Stimulated activated effector memory CD8-positive, alpha-beta T cell treated with anti-CD3 and anti-CD28 coated beads, Interleukin-12 subunit alpha, Interleukin-12 subunit beta, amount 100 ng/mL, for 72 hours (primary cell): ENCODE measurements at regions not wholly inside any gene's neighbourhood (a gene's known extent, or its start where the extent isn't known, plus 50 kb on each side); places are given as distances from the start of the nearest gene placed in this dataset.

ENCODE experiments used
- ATAC-seq: fragments of 150-1000 bp; cut with Tn5 transposase; 2 replicates; pipeline ENCODE4 v1.10.0; 2021
- DNase-seq, 2 donors: peaks; one replicate each; pipeline ENCODE4 v3.0.0; 2021 to 2022; ENCODE audit warnings: low spot score in 2 of 2
- H3K27ac Mint-ChIP-seq: one replicate; pipeline ENCODE4 v1.8.0; 2022; ENCODE audit warnings: mild to moderate bottlenecking, mixed read lengths
- H3K36me3 Mint-ChIP-seq: one replicate; pipeline ENCODE4 v1.8.0; 2022; ENCODE audit warnings: mild to moderate bottlenecking, mixed read lengths
- H3K4me1 Mint-ChIP-seq: one replicate; pipeline ENCODE4 v1.8.0; 2022; ENCODE audit warnings: mixed read lengths
- H3K4me3 Mint-ChIP-seq: one replicate; pipeline ENCODE4 v1.8.0; 2022; ENCODE audit warnings: mild to moderate bottlenecking, mixed read lengths
- H3K9me3 Mint-ChIP-seq: one replicate; pipeline ENCODE4 v1.8.0; 2022; ENCODE audit warnings: mixed read lengths

DNA sequence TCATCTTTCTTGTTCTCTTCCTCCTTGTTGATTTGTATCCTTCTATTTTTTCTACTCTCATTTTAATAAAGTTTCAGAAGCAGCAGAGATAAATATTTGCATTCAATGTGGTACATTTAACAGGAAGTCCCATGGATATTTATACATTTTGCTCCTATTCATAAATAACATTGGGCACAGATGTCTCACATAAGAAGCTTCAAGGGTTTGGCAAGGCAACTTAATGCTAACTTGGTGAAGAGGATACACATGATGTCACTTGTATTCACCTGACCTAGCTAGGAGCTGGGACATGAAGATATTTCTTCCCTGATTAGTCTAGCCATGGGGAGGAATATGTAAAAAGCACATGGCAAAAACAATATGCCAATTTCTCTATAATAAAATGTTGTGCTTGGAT, 65.1 kb upstream of the DUSP10 start:
- H3K9me3 Mint-ChIP-seq, result no peaks in the 10 kb centered on the region
- DNase-seq (no peak), ATAC-seq (no peak)
- H3K4me3 Mint-ChIP-seq, result no peak overlapping the region
- no peak overlapping the region for H3K27ac Mint-ChIP-seq
- H3K4me1 Mint-ChIP-seq, result peaks cover 41% of the 10 kb centered on the region
- H3K36me3 Mint-ChIP-seq, result no peaks in the 10 kb centered on the region

- DNase-seq (no peak), ATAC-seq (peak; percentile 51)
- Mint-ChIP-seq H3K9me3 (no peaks in the 10 kb centered on the region), H3K27ac (no peak overlapping the region), H3K4me3 (no peak overlapping the region), H3K36me3 (no peaks in the 10 kb centered on the region), H3K4me1 (peaks cover 44% of the 10 kb centered on the region)
These were observed 64.3 kb upstream of the DUSP10 start for GRCh38 chr1:221806236-221806635.

- Mint-ChIP-seq H3K4me3 (no peak overlapping the region), H3K9me3 (peaks cover 3% of the 10 kb centered on the region), H3K36me3 (no peaks in the 10 kb centered on the region), H3K27ac (no peak overlapping the region), H3K4me1 (peaks cover 38% of the 10 kb centered on the region)
- DNase-seq (no peak), ATAC-seq (no peak)
These were observed 63.2 kb upstream of the DUSP10 start for GRCh38 chr1:221805121-221805520.

GRCh38 chr1:221804303-221804702, 62.4 kb upstream of the DUSP10 start:
- Mint-ChIP-seq H3K4me1 (peaks cover 30% of the 10 kb centered on the region), H3K9me3 (peaks cover 6% of the 10 kb centered on the region), H3K4me3 (no peak overlapping the region), H3K27ac (no peak overlapping the region), H3K36me3 (no peaks in the 10 kb centered on the region)
- ATAC-seq (no peak), DNase-seq (no peak)

DNA sequence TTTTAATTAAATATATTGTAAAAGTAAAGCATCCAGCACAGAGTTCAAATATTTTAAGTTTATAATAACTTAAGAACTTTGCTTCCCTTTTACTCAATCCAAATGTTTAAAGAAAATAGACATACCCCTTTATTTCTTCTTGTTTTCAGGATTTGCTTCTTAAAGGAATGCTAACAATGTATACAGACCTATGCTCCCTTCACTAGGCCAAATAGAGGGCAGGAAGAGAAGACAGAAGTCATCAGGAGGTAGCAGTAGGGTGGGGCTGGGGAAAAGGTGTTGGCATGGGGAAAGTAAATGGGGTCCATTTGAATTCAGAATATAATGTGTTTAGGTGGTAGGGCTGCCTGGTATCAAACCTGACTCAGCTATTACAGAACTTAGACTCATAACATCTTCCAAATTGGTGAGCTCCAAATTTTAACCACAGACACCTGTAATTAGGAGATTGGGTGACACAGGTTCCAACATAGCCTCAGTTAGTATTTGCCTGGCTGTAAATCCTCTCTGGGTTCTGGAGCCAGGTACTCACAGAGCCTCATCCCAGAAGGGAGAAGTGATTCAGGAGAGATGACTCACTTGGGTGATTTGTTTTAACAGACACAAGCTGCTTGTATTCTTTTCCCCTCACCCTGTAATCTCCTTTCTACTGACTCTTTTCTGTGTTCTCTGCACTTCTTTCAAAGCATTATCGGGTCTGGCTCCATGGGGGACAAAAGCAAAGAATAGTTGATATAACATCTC, 60.1 kb upstream of the DUSP10 start:
- Mint-ChIP-seq H3K9me3 (peaks cover 6% of the 10 kb centered on the region), H3K4me3 (no peak overlapping the region), H3K4me1 (peaks cover 17% of the 10 kb centered on the region), H3K27ac (peak overlapping the region; percentile 30), H3K36me3 (no peaks in the 10 kb centered on the region)
- DNase-seq (no peak), ATAC-seq (peak; percentile 81)

DNA sequence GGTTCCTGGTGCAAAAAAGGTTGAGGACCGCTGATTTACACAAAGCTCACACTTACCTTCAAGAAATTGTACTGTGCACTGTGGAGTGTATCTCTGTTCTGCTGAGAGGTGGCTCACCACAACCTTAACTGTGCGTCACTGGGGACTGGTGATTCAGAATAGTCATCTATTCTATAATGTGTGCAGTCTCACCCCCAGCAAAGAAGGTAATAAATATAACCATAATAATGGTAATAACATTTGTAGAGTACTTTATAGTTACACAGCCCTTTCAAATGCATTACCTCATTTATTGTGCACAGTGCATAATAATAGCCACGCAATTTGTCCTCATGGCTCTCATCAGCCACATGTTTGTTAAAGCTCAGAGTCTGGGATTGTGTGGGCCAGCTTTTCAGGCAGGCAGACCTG, 59.4 kb upstream of the DUSP10 start:
- Mint-ChIP-seq H3K4me3 (no peak overlapping the region), H3K27ac (no peak overlapping the region), H3K36me3 (no peaks in the 10 kb centered on the region), H3K4me1 (peaks cover 17% of the 10 kb centered on the region), H3K9me3 (peaks cover 6% of the 10 kb centered on the region)
- ATAC-seq (peak; percentile 98), DNase-seq (no peak)

DNA sequence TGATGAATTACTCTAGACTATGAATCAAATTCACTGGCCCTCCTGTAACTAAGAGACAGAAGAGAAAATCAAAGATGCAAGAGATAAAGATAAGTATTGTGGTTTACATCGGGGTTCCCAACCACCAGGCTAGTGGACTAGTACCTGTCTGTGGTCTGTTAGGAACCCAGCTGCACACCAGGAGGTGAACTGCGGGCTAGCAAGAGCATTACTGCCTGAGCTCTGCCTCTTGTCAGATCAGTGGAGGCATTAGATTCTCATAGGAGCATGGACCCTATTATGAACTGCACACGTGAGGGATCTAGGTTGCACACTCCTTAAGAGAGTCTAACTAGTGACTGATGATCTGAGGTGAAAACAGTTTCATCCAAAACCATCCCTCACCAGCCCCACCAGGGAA, 58.9 kb upstream of the DUSP10 start:
- Mint-ChIP-seq H3K36me3 (no peaks in the 10 kb centered on the region), H3K4me1 (peaks cover 19% of the 10 kb centered on the region), H3K9me3 (peaks cover 6% of the 10 kb centered on the region), H3K27ac (no peak overlapping the region), H3K4me3 (no peak overlapping the region)
- ATAC-seq (peak; percentile 53), DNase-seq (no peak)

- H3K36me3 Mint-ChIP-seq, result no peaks in the 10 kb centered on the region
- H3K27ac Mint-ChIP-seq, result no peak overlapping the region
- DNase-seq (no peak), ATAC-seq (no peak)
- H3K9me3 Mint-ChIP-seq, result peaks cover 6% of the 10 kb centered on the region
- H3K4me3 Mint-ChIP-seq, result no peak overlapping the region
- H3K4me1 Mint-ChIP-seq, result peaks cover 52% of the 10 kb centered on the region
These were observed 55.6 kb upstream of the DUSP10 start for GRCh38 chr1:221797506-221797905.

GRCh38 chr1:221796700-221797099, 54.8 kb upstream of the DUSP10 start:
- H3K9me3 Mint-ChIP-seq, result peaks cover 6% of the 10 kb centered on the region
- H3K27ac Mint-ChIP-seq, result no peak overlapping the region
- H3K36me3 Mint-ChIP-seq, result no peaks in the 10 kb centered on the region
- no peak overlapping the region for H3K4me3 Mint-ChIP-seq
- H3K4me1 Mint-ChIP-seq, result peaks cover 51% of the 10 kb centered on the region
- DNase-seq, result no peak
- no peak for ATAC-seq

DNA sequence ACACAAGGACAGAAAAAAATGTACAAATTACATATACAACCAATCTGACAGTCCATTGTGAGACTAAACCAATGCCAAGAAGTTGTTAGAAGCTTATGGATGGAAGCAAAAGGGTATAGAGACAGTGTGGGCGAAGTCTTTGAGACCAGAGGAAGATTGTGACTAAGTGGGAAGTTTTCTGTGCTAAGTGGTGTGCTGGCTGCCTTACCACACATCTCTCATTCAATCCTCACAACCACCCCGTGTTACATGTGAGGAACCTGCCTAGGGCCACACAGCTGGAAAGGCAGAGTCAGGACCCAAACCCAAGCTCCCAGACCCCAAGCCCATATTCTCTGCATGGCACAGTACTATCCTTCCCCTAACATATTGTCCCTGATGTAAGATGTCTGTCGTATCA, 53.5 kb upstream of the DUSP10 start:
- ATAC-seq, result peak; percentile 79
- Mint-ChIP-seq H3K4me3 (peak overlapping the region; percentile 52), H3K4me1 (peaks cover 42% of the 10 kb centered on the region)

DNA sequence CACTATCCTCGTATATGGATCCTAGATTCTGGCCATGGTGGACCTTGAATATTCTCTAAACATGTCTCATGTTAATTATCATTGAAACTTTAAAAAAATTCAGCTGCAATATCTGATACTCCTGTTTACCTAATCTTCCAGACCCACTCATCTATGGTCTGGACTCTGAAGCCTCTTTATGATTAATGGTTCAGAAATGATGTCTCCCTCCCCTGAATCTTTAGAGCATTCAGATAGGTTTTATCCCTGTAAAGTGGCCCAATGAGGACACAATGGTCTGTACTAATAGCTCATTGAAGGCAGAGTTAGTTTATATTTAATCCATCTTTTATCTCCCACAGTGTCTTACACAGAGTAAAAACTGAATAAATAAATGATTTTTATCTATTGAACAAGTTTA, 53.0 kb upstream of the DUSP10 start:
- peak overlapping the region; percentile 93 for H3K27ac Mint-ChIP-seq
- peaks cover 42% of the 10 kb centered on the region for H3K4me1 Mint-ChIP-seq
- DNase-seq (no peak), ATAC-seq (peak; percentile 51)
- H3K4me3 Mint-ChIP-seq, result peak overlapping the region; percentile 52
- H3K9me3 Mint-ChIP-seq, result peaks cover 3% of the 10 kb centered on the region
- H3K36me3 Mint-ChIP-seq, result no peaks in the 10 kb centered on the region

More for the DNA sequence above, 53.5 kb upstream of the DUSP10 start:
- no peak for DNase-seq
- H3K9me3 Mint-ChIP-seq, result peaks cover 5% of the 10 kb centered on the region
- H3K27ac Mint-ChIP-seq, result peak overlapping the region; percentile 93
- H3K36me3 Mint-ChIP-seq, result no peaks in the 10 kb centered on the region

DNA sequence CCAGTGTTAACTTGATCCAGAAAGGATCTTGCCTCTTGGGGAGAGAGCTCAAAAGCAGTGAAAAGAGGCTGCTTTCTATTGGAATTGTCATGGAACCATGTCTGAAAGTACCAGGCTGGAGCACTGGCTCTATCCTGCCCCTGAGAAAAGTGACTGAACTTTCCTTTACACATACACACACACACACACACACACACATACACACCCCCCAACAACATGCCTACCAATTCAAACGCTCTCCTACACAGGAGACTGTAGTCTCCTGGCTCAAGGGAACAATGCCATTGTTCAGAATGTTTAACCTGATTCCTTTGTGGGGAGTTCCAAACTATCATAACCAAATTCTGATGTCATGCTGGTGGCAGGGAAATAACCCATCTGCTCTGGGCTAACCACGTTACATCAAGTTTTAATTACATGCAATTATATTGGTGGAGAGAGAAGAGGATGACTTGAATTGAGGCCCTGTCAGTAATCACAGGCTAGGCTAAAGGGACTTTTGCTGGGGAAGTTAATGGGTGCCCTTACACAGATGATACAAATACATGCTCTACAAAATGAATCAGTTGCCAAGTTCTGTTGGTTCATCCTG, 52.3 kb upstream of the DUSP10 start:
- Mint-ChIP-seq H3K4me1 (peaks cover 42% of the 10 kb centered on the region), H3K36me3 (no peaks in the 10 kb centered on the region), H3K4me3 (peak overlapping the region; percentile 52), H3K27ac (peak overlapping the region; percentile 93), H3K9me3 (no peaks in the 10 kb centered on the region)
- ATAC-seq, result peak; percentile 95
- peak in 1 of 2 donors; percentile 71 for DNase-seq

GRCh38 chr1:221793439-221794078, 51.7 kb upstream of the DUSP10 start:
- Mint-ChIP-seq H3K9me3 (no peaks in the 10 kb centered on the region), H3K36me3 (no peaks in the 10 kb centered on the region), H3K4me3 (peak overlapping the region; percentile 52), H3K27ac (peak overlapping the region; percentile 93), H3K4me1 (peaks cover 42% of the 10 kb centered on the region)
- ATAC-seq (peak; percentile 63), DNase-seq (no peak)

GRCh38 chr1:221791846-221792245, 50.0 kb upstream of the DUSP10 start:
- no peak for ATAC-seq
- no peak overlapping the region for H3K4me3 Mint-ChIP-seq
- H3K27ac Mint-ChIP-seq, result no peak overlapping the region
- no peaks in the 10 kb centered on the region for H3K9me3 Mint-ChIP-seq
- no peaks in the 10 kb centered on the region for H3K36me3 Mint-ChIP-seq
- H3K4me1 Mint-ChIP-seq, result peaks cover 42% of the 10 kb centered on the region
- no peak for DNase-seq
